ENCODE measurements at regions not wholly inside any gene's neighbourhood (a gene's known extent, or its start where the extent isn't known, plus 50 kb on each side); places are given as distances from the start of the nearest gene placed in this dataset.
A peak's percentile ranks its signal among the peaks of the same experiment; 100 is the strongest.

GRCh38 chr18:77897606-77898005, 648.0 kb downstream of the GALR1 start:
- dilution Hi-C loops (cut with MboI; ENCODE audit: extremely low pct_ligation_motif_present, low sequenced_read_pairs) = no loop called here
- no peak for TF ChIP-seq EZH2 (IDR thresholded peaks at IDR 0.05; ENCODE audit: low read length)
- TF ChIP-seq, protein P1, sequence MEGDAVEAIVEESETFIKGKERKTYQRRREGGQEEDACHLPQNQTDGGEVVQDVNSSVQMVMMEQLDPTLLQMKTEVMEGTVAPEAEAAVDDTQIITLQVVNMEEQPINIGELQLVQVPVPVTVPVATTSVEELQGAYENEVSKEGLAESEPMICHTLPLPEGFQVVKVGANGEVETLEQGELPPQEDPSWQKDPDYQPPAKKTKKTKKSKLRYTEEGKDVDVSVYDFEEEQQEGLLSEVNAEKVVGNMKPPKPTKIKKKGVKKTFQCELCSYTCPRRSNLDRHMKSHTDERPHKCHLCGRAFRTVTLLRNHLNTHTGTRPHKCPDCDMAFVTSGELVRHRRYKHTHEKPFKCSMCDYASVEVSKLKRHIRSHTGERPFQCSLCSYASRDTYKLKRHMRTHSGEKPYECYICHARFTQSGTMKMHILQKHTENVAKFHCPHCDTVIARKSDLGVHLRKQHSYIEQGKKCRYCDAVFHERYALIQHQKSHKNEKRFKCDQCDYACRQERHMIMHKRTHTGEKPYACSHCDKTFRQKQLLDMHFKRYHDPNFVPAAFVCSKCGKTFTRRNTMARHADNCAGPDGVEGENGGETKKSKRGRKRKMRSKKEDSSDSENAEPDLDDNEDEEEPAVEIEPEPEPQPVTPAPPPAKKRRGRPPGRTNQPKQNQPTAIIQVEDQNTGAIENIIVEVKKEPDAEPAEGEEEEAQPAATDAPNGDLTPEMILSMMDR (optimal IDR thresholded peaks at IDR 0.05 in 1 of 3, IDR thresholded peaks at IDR 0.05 in 1 of 3, conservative IDR thresholded peaks at IDR 0.05 in 1 of 3; ENCODE audit: extremely low read depth in 1 of 3, insufficient read depth in 2 of 3, low read length in 3 of 3) = no peak
- Histone ChIP-seq H3K9me1 (ENCODE audit: control insufficient read depth, extremely low read depth, insufficient read depth, low read length) (no peaks in the 10 kb centered on the region), H4K20me1 (ENCODE audit: control insufficient read depth, extremely low read depth, insufficient read depth, low read length) (no peaks in the 10 kb centered on the region), H3K36me3 (ENCODE audit: control insufficient read depth in 2 of 2, extremely low read depth in 1 of 2, insufficient read depth in 2 of 2, low read length in 2 of 2) (no peaks in the 10 kb centered on the region), H3K9ac (ENCODE audit: control insufficient read depth, extremely low read depth, insufficient read depth, low read length) (no peak overlapping the region), H2AFZ (ENCODE audit: control insufficient read depth, low read length) (no peak overlapping the region), H3K27me3 (ENCODE audit: control insufficient read depth, extremely low read depth, insufficient read depth, low read length) (no peaks in the 10 kb centered on the region), H3K9me3 (ENCODE audit: control insufficient read depth, low read depth, low read length) (peaks cover 2% of the 10 kb centered on the region), H3K4me2 (ENCODE audit: control insufficient read depth, extremely low read depth, insufficient read depth, low read depth, low read length) (no peak overlapping the region), H3K4me3 (ENCODE audit: control insufficient read depth in 2 of 3, extremely low read depth in 1 of 3, insufficient read depth in 2 of 3, low read depth in 1 of 3, low read length in 3 of 3) (no peak overlapping the region), H3K27ac (ENCODE audit: control insufficient read depth, insufficient read depth, low read length) (no peak overlapping the region), H3K79me2 (ENCODE audit: control insufficient read depth, insufficient read depth, low read length) (no peaks in the 10 kb centered on the region), H3K4me1 (ENCODE audit: control insufficient read depth, extremely low read depth, insufficient read depth, low read length) (no peaks in the 10 kb centered on the region)
- FAIRE-seq (no peak), DNase-seq (ENCODE audit: low read depth, low spot score) (no peak)

- Histone ChIP-seq H4K20me1 (ENCODE audit: control insufficient read depth, extremely low read depth, insufficient read depth, low read length) (no peaks in the 10 kb centered on the region), H3K79me2 (ENCODE audit: control insufficient read depth, insufficient read depth, low read length) (no peaks in the 10 kb centered on the region), H3K4me1 (ENCODE audit: control insufficient read depth, extremely low read depth, insufficient read depth, low read length) (no peaks in the 10 kb centered on the region), H3K27me3 (ENCODE audit: control insufficient read depth, extremely low read depth, insufficient read depth, low read length) (no peaks in the 10 kb centered on the region), H3K27ac (ENCODE audit: control insufficient read depth, insufficient read depth, low read length) (no peak overlapping the region), H3K9me3 (ENCODE audit: control insufficient read depth, low read depth, low read length) (no peaks in the 10 kb centered on the region), H3K9ac (ENCODE audit: control insufficient read depth, extremely low read depth, insufficient read depth, low read length) (no peak overlapping the region), H3K36me3 (ENCODE audit: control insufficient read depth in 2 of 2, extremely low read depth in 1 of 2, insufficient read depth in 2 of 2, low read length in 2 of 2) (no peaks in the 10 kb centered on the region), H3K4me2 (ENCODE audit: control insufficient read depth, extremely low read depth, insufficient read depth, low read depth, low read length) (peak overlapping the region; percentile 37), H3K9me1 (ENCODE audit: control insufficient read depth, extremely low read depth, insufficient read depth, low read length) (no peaks in the 10 kb centered on the region), H2AFZ (ENCODE audit: control insufficient read depth, low read length) (peak overlapping the region; percentile 58), H3K4me3 (ENCODE audit: control insufficient read depth in 2 of 3, extremely low read depth in 1 of 3, insufficient read depth in 2 of 3, low read depth in 1 of 3, low read length in 3 of 3) (peak overlapping the region in 1 of 3 experiments; percentile 42)
- TF ChIP-seq, protein P1 (optimal IDR thresholded peaks at IDR 0.05 in 1 of 3, IDR thresholded peaks at IDR 0.05 in 1 of 3, conservative IDR thresholded peaks at IDR 0.05 in 1 of 3; ENCODE audit: extremely low read depth in 1 of 3, insufficient read depth in 2 of 3, low read length in 3 of 3) = peak; percentile 58 to 86 (median 76)
- no peak for TF ChIP-seq EZH2 (IDR thresholded peaks at IDR 0.05; ENCODE audit: low read length)
- dilution Hi-C loops (cut with MboI; ENCODE audit: extremely low pct_ligation_motif_present, low sequenced_read_pairs) = no loop called here
- DNase-seq (ENCODE audit: low read depth, low spot score) (no peak), FAIRE-seq (no peak)
Measured at GRCh38 chr18:77899972-77900754, 650.5 kb downstream of the GALR1 start.

Data from keratinocyte (primary cell).